NCI-H345 treated with DMSO at 0.1 percent for 48 hours (cell line): ENCODE measurements at regions not wholly inside any gene's neighbourhood (a gene's known extent, or its start where the extent isn't known, plus 50 kb on each side); places are given as distances from the start of the nearest gene placed in this dataset.
"Not testable (repeated sequence)": the region's sequence is repeated elsewhere in the genome, so short reads cannot be mapped to it uniquely, and the experiment has no call there.

Source experiments
- DNase-seq: peaks from one replicate; lab custom pipeline; 2025; ENCODE audit not compliant: unreplicated experiment; lab: John Stamatoyannopoulos, UW

- DNase-seq, result not testable (repeated sequence)
Measured at GRCh38 chr16:88145824-88146405, 194.7 kb downstream of the BANP start.

DNA sequence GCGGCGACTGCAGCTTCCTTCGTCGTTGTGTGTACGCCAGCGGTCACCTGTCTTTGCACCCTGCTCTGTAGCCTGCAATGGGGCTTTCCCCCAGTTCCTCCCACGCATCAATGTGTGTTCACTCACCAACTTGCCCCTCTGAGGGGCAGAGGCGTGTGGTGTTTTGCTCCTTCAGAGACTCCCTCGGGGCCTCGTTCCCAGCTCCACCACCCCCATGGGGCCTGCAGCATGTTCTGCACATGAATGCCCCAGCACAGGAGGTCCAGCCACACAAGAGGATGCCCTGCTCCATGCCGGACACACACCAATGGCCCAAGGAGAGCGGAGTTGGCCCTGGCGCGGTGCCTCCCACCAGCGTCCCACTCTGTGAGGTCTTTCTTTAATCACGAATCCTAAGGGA, 196.8 kb downstream of the BANP start:
- not testable (repeated sequence) for DNase-seq

- DNase-seq, result not testable (repeated sequence)
Measured at GRCh38 chr16:88148682-88149081, 197.4 kb downstream of the BANP start.

DNA sequence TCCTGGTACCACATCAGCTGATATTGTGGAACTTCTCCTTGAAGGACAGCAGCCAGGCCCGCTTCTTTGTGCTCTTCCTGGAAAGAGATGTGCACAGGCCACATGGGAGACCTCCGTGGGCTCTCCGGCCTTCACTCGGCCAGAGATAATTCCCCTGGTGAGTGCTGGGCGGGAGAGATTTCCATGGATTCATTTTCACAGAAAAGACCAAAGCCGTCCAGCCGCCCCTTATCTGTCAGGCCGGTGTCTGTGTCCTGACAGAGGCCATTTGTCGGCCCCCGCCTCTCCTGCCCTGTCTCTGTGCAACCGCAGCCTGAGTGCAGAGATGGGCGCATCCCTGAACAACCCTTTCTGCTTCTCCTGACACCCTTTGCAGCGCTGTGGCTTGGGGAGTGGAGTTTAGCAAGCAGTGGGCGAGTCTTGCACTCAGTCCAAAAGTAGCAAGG, 197.9 kb downstream of the BANP start:
- DNase-seq, result not testable (repeated sequence)

DNA sequence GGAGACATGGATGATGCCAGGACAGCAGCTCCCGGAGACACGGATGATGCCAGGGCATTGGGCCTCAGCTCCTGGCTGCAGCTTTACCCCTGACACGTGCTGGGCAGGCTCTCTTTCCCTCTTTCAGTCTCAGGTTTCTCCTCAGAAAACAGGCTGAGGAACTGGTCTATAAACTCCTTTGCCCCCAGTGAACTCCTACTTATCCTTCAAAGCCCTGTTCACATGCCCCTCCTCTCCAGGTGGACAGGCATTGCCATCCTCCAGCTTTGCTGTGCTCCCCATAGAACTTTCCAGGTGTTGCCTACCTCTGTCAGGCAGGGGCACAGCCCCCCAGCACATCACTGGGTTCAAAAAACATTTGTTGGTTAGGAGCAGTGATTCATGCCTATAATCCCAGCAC, 198.4 kb downstream of the BANP start:
- not testable (repeated sequence) for DNase-seq

- DNase-seq, result not testable (repeated sequence)
Measured at GRCh38 chr16:88150456-88151128, 199.4 kb downstream of the BANP start.

DNA sequence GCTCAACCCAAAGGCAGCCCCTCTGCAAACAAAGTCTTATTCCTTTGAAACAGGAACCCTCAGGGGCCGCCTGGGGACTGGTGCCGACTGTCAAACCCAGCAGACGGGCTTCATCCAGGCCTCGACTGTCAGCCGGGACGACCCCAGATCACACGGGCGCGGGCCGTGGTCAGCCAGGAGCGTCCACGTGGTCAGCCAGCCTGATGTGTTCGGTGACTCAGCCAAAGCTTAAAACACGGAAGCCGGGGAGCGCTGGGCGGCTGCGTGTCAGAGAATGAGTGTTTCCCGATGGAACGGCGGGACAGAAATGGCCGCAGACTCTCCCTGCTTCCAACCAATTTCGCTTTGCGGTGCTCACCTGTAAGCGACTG, 199.9 kb downstream of the BANP start:
- DNase-seq, result not testable (repeated sequence)

GRCh38 chr16:88151859-88152843, 200.9 kb downstream of the BANP start:
- DNase-seq, result not testable (repeated sequence)

DNA sequence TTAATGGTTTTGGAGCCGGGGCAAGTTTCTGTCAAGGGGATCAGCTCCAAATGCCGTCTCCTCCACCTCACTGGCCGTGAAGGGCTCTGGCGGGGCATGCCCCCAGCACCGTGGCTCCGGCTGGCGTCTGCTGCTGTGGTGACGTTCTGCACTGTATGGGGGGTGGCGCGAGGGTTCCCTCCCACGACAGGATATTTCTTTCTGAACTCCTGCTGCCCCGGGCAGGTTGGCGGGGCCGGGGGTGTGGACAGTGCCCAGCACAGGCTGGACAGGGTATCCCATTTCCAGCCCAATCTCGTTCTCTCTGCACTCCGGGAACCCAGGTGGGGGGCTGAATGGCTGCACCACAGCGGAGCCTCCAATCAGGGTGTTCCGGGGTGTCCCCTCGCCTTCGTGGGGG, 201.6 kb downstream of the BANP start:
- not testable (repeated sequence) for DNase-seq

- not testable (repeated sequence) for DNase-seq
Measured at GRCh38 chr16:88153516-88153915, 202.3 kb downstream of the BANP start.

- not testable (repeated sequence) for DNase-seq
Measured at GRCh38 chr16:88154886-88155285, 203.7 kb downstream of the BANP start.

GRCh38 chr16:88155681-88156080, 204.4 kb downstream of the BANP start:
- not testable (repeated sequence) for DNase-seq

DNA sequence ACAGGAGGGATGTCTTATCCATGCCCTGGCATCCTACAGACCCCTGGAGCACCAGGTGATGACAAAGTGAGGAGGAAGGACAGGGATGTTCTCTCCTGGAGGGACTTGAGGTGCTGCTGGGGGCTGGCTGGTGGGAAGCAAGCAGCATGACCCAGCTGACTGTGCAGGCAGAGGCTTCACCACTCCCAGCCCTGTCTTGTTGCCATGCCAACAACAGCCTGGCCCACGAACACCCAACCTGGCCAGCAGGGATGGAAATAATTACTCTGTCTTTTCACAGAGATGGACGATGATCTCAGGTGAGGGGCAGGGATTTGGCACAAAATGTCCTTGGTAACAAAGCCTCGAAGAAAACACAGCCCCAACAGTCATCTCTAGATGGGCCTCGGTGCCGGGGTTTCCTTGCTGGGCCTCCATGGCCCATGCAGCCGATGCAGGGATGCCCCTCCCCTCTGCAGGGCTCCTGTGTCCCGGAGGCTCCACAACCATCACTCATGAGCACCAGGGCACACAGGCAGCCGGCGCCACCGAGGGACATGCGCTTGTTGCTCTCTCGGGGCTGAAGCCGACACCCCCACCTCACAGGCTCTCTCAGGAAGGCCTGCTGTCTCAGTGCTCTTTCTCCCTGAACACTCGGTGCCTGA, 205.5 kb downstream of the BANP start:
- DNase-seq, result not testable (repeated sequence)

GRCh38 chr16:88157686-88158085, 206.5 kb downstream of the BANP start:
- DNase-seq, result not testable (repeated sequence)

DNA sequence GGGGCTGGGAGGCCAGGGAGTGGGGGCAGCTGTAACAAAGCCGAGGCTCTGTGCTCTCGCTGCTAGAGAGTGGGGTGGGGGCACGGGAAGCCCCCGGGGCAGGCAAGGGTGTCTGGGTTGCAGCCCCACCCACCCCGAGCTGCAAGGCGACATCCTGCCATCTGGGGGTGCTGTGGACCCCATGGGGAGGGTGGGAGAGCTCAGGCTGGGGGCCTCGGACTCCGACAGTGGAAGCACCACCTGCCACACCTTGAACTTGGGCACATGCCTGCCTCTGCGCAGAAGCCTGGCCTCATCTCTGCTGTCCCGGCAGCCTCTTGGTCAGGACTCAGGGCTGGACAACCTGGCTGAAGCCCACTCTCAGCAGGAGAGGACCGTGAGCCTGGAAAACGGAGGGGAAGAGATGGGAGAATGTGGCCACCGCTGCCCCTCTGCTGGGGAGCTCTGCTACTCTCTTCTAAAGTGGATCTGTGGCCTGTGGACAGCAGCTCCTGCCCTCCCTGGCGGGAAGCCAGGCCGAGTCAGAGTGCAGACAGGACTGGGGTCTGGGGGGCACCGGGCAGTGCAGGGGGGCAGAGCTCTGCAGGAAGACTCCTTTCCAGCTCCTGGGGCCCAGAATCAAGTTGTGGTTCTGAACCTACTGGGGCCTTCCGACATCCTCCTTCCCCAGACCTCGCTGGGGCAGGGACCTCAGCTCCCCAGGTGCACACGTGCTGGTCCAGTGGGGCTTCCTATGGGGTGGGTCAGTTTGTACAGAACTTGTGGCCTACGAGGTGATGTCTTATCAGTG, 207.2 kb downstream of the BANP start:
- DNase-seq, result not testable (repeated sequence)

GRCh38 chr16:88159046-88159896, 208.0 kb downstream of the BANP start:
- not testable (repeated sequence) for DNase-seq

DNA sequence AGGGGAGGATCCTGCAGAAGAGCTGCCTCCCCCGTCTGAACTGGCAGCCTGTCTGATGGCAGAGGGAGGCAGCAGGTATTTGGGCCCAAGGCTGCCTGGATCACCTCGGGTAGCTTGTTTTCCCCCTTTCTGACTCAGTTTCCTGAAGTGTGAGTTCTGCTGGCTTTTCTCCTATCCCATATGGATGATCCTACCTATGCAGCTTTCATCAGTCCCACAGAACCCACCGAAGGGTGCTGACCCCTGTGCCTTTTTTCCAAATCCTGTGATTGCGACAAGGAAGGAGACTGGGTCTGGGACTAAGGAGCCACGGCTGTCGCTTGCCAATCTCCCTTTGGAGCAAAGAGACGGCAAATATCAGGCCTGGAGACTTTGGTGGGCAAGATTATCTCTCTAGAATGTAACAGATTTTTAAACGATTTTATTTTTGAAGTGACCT, 208.7 kb downstream of the BANP start:
- DNase-seq, result not testable (repeated sequence)

DNA sequence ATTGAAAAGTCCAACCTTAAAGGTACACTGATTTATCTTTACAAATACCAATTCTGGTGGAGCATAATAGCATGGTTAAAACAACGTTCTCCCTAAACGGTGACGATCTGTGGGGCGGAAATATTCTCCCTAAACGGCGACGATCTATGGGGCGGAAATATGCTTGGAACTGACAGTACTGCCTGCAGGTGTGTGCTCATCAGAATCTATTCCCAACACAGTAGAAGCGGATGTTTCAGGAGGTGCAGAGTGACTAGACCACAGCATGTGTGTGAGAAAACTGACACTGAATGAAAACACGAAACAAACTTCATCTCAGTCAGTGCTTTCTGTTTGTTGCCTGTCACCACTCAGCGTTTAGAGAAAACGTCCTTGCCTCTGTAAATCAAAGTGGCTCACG, 210.0 kb downstream of the BANP start:
- DNase-seq, result not testable (repeated sequence)

DNA sequence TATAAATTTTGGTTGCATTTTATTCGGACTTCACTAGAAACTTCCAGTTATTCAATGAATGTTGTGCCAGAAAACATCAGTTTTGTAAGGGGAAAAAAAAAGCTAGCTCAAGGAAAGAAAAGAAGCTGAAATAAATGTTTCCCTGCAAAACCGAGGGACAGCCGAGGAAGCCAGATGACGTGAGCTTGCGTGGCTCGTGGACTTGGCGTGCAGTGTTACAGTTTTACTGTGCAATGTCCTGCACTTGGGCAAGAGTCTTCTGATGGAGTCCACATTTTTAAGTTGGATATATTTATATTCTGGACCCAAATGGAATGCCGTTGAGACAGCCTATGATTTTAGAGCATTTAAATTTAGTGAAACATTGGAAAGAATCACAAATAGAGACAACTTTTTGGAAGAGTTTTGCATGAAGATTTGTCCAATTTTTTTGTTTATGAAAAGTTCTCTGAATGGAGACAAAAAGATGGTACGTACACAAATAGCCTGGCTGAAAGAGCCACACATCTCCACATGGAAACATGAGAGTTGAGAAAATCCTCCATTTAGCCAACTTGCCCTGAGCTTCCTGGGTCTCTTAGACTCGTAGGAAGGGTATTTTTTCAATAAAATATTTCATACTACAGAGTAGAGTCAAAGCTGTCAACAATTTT, 210.5 kb downstream of the BANP start:
- not testable (repeated sequence) for DNase-seq
